Activated T-helper 17 cell treated with anti-CD3 and anti-CD28 coated beads, Interleukin-2, amount 50 U/mL, for 72 hours (primary cell): ENCODE measurements at regions not wholly inside any gene's neighbourhood (a gene's known extent, or its start where the extent isn't known, plus 50 kb on each side); places are given as distances from the start of the nearest gene placed in this dataset.

ENCODE experiments used
- ATAC-seq: fragments of 150-1000 bp; cut with Tn5 transposase; replicated peaks from 2 replicates; pipeline ENCODE4 v1.10.0; 2021; ENCODE audit warnings: mild to moderate bottlenecking, moderate library complexity
- H3K27ac Mint-ChIP-seq: one replicate; pipeline ENCODE4 v1.8.0; 2022; ENCODE audit warnings: mixed read lengths
- H3K27me3 Mint-ChIP-seq: one replicate; pipeline ENCODE4 v1.8.0; 2022; ENCODE audit warnings: mixed read lengths
- H3K36me3 Mint-ChIP-seq: one replicate; pipeline ENCODE4 v1.8.0; 2022; ENCODE audit warnings: low read depth, mild to moderate bottlenecking, mixed read lengths
- H3K4me1 Mint-ChIP-seq: one replicate; pipeline ENCODE4 v1.8.0; 2022; ENCODE audit warnings: mixed read lengths
- H3K4me3 Mint-ChIP-seq: one replicate; pipeline ENCODE4 v1.8.0; 2022; ENCODE audit warnings: mild to moderate bottlenecking, mixed read lengths
- H3K9me3 Mint-ChIP-seq: one replicate; pipeline ENCODE4 v1.8.0; 2022; ENCODE audit warnings: mixed read lengths

GRCh38 chr5:173705512-173706044 lies 89.1 kb upstream of the BOD1 start:
- no peak overlapping the region for H3K27ac Mint-ChIP-seq
- no peaks in the 10 kb centered on the region for H3K9me3 Mint-ChIP-seq
- H3K4me1 Mint-ChIP-seq, result no peaks in the 10 kb centered on the region
- H3K4me3 Mint-ChIP-seq, result no peak overlapping the region
- H3K27me3 Mint-ChIP-seq, result no peaks in the 10 kb centered on the region
- no peak for ATAC-seq
- H3K36me3 Mint-ChIP-seq, result no peaks in the 10 kb centered on the region

GRCh38 chr5:173706700-173707099 lies 90.2 kb upstream of the BOD1 start:
- Mint-ChIP-seq H3K9me3 (no peaks in the 10 kb centered on the region), H3K36me3 (no peaks in the 10 kb centered on the region), H3K27ac (no peak overlapping the region), H3K4me1 (no peaks in the 10 kb centered on the region), H3K4me3 (no peak overlapping the region), H3K27me3 (peaks cover 5% of the 10 kb centered on the region)
- ATAC-seq, result no peak

GRCh38 chr5:173707392-173707791 lies 90.9 kb upstream of the BOD1 start:
- ATAC-seq, result no peak
- Mint-ChIP-seq H3K36me3 (no peaks in the 10 kb centered on the region), H3K4me3 (no peak overlapping the region), H3K4me1 (peaks cover 4% of the 10 kb centered on the region), H3K27me3 (peaks cover 5% of the 10 kb centered on the region), H3K27ac (no peak overlapping the region), H3K9me3 (no peaks in the 10 kb centered on the region)

GRCh38 chr5:173709145-173709544 lies 92.7 kb upstream of the BOD1 start:
- no peak overlapping the region for H3K4me3 Mint-ChIP-seq
- H3K27ac Mint-ChIP-seq, result no peak overlapping the region
- no peaks in the 10 kb centered on the region for H3K9me3 Mint-ChIP-seq
- peaks cover 5% of the 10 kb centered on the region for H3K27me3 Mint-ChIP-seq
- no peaks in the 10 kb centered on the region for H3K36me3 Mint-ChIP-seq
- H3K4me1 Mint-ChIP-seq, result peaks cover 6% of the 10 kb centered on the region
- no peak for ATAC-seq

DNA sequence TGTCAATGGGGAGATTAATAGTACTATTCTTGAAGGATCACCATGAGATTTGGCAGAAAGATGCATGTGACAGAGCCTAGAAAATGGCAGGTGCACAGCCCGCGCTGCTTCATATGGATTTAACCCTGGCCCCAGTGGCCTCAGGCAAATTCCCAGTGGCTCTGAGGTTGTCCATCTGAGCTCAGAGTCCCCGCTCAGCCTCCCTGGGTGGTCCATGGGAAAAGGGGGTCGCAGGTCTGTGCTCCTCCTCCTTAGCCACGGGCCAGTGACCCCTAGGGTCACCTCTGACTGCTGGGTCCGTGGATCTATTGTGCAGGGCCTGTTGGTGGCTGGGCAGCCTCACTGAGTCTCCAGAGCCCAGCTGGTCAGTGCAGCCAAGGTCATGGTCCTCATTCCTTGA lies 93.3 kb upstream of the BOD1 start:
- Mint-ChIP-seq H3K27ac (no peak overlapping the region), H3K9me3 (no peaks in the 10 kb centered on the region), H3K4me1 (peaks cover 6% of the 10 kb centered on the region), H3K36me3 (no peaks in the 10 kb centered on the region), H3K4me3 (no peak overlapping the region), H3K27me3 (peaks cover 5% of the 10 kb centered on the region)
- ATAC-seq, result no peak

GRCh38 chr5:173710528-173710927 lies 94.1 kb upstream of the BOD1 start:
- no peaks in the 10 kb centered on the region for H3K9me3 Mint-ChIP-seq
- H3K27ac Mint-ChIP-seq, result no peak overlapping the region
- peaks cover 5% of the 10 kb centered on the region for H3K27me3 Mint-ChIP-seq
- no peaks in the 10 kb centered on the region for H3K36me3 Mint-ChIP-seq
- H3K4me1 Mint-ChIP-seq, result peaks cover 6% of the 10 kb centered on the region
- no peak overlapping the region for H3K4me3 Mint-ChIP-seq
- ATAC-seq, result no peak

- no peaks in the 10 kb centered on the region for H3K9me3 Mint-ChIP-seq
- H3K27ac Mint-ChIP-seq, result no peak overlapping the region
- H3K27me3 Mint-ChIP-seq, result peaks cover 5% of the 10 kb centered on the region
- peaks cover 6% of the 10 kb centered on the region for H3K4me1 Mint-ChIP-seq
- no peaks in the 10 kb centered on the region for H3K36me3 Mint-ChIP-seq
- no peak for ATAC-seq
- H3K4me3 Mint-ChIP-seq, result no peak overlapping the region
Observed at GRCh38 chr5:173711466-173711865, 95.0 kb upstream of the BOD1 start.

DNA sequence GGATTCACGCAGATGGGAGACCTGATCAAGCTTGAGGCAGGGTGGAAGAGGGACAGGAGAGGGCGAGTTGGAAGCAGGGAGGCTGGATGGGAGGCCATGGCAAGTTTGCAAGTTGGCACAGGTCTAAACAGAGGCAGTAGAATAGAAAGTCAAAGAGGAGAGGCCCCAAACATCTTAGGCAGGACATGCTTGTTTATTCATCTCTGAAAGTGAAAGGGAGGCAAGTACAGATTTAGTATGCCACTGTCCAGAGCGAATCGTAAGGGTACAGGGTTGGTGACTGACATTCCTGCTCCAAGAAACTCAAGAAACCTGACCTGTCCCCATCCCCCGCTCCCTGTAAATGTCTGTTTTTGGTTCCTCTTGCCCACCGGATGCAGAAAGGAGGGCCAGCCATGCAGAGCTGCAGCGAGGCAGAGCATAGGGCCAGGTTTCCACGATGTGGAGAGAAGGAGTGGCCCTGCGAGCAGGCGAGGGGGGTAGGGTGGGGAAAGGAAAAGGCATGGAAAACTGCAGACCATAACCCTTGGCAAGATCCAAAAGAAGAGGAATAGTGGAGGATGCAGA lies 96.2 kb upstream of the BOD1 start:
- H3K27me3 Mint-ChIP-seq, result peaks cover 5% of the 10 kb centered on the region
- no peaks in the 10 kb centered on the region for H3K36me3 Mint-ChIP-seq

DNA sequence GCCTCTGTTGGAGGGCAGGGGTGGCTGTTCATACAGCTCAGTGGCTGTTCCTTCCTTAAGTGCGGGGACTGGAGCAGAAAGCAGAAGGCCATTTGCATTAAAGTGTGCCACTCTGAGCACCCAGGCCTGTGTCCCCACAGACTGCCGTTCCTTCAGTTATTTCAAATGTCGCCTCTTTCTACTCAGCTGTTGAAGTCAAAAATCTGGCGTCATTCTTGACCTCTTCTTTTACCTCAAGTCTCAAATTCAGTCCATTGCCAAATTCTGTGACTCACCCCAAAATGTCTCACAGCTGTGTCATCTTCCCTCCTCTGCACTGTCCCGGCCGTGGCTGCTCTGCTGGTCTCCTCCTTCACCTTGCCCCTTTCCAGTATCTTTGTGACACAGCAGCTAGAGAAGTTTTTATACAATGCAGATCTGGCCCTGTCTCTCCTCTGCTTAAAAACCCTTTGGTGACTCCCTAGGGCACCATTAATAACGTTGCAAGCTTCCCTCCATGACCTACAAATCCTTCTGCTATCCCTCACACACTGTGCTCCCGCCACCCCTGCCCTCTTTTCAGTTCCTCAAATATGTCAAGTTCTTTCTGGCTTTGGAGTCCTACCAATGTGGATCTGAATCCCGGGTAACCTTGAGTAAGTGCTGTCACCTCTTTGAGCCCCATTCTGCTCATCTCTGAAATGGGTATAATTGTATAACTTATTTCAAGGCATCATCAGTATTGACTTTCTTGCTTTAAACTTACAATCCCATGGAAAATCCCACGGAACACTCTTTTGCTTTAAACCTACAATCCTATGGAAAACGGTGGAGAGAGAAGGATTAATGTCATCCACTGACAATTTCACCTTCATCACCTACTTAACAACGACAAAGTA lies 98.3 kb upstream of the BOD1 start:
- H3K27me3 Mint-ChIP-seq, result peaks cover 11% of the 10 kb centered on the region
- H3K4me3 Mint-ChIP-seq, result no peak overlapping the region
- no peak overlapping the region for H3K27ac Mint-ChIP-seq
- peaks cover 6% of the 10 kb centered on the region for H3K4me1 Mint-ChIP-seq
- no peaks in the 10 kb centered on the region for H3K9me3 Mint-ChIP-seq
- ATAC-seq, result peak; percentile 58
- no peaks in the 10 kb centered on the region for H3K36me3 Mint-ChIP-seq

More for the DNA sequence above, 96.2 kb upstream of the BOD1 start:
- Mint-ChIP-seq H3K27ac (no peak overlapping the region), H3K4me1 (peaks cover 6% of the 10 kb centered on the region), H3K4me3 (no peak overlapping the region), H3K9me3 (no peaks in the 10 kb centered on the region)
- ATAC-seq, result no peak

DNA sequence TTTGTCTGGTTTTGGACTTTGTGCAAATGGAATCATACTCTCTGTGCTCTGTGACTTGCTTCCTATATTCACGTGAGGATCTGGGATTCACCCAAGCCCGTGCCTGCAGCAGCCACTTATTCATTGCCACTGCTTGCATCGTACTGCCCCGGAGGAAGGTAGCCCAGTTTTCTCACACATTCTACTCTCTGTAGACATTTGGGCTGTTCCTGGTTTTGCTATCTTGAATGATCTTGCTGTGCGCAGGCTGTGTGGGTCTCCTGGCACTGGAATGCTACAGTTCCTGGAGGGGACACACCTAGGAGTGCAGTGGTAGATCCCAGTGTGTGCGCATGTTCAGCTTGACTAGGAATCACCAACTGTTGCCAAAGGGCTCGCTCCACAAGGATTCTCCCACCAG lies 99.2 kb upstream of the BOD1 start:
- H3K36me3 Mint-ChIP-seq, result no peaks in the 10 kb centered on the region
- H3K9me3 Mint-ChIP-seq, result no peaks in the 10 kb centered on the region
- no peak for ATAC-seq
- H3K4me1 Mint-ChIP-seq, result peaks cover 6% of the 10 kb centered on the region
- H3K27ac Mint-ChIP-seq, result no peak overlapping the region
- no peak overlapping the region for H3K4me3 Mint-ChIP-seq
- H3K27me3 Mint-ChIP-seq, result peaks cover 11% of the 10 kb centered on the region

- peaks cover 6% of the 10 kb centered on the region for H3K4me1 Mint-ChIP-seq
- no peak for ATAC-seq
- peaks cover 11% of the 10 kb centered on the region for H3K27me3 Mint-ChIP-seq
- H3K36me3 Mint-ChIP-seq, result no peaks in the 10 kb centered on the region
- H3K4me3 Mint-ChIP-seq, result no peak overlapping the region
- H3K27ac Mint-ChIP-seq, result no peak overlapping the region
- H3K9me3 Mint-ChIP-seq, result no peaks in the 10 kb centered on the region
Observed at GRCh38 chr5:173716058-173716682, 99.7 kb upstream of the BOD1 start.

DNA sequence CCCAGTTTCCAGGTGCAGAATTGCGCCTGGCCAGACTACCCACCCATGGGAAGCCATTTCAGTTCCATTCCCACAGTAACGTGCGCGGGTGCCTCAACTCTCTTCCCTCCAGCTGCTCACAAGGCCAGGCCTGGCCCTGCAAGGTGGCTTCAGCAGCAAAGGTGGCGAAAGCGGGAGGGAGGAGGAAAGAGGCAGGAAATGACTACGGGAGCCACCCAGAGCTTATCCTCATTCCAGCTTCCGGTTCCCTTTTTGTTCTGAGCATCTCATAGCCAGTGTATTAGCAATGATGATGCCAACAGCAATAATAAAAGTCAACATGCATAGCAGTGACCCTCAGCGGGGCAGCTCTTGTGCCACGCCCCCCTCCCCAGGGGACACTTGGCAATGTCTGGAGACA lies 101.5 kb upstream of the BOD1 start:
- Mint-ChIP-seq H3K27me3 (peaks cover 6% of the 10 kb centered on the region), H3K36me3 (no peaks in the 10 kb centered on the region), H3K9me3 (no peaks in the 10 kb centered on the region), H3K4me3 (no peak overlapping the region), H3K4me1 (no peaks in the 10 kb centered on the region), H3K27ac (no peak overlapping the region)
- ATAC-seq, result no peak

- H3K27me3 Mint-ChIP-seq, result peaks cover 6% of the 10 kb centered on the region
- no peaks in the 10 kb centered on the region for H3K4me1 Mint-ChIP-seq
- H3K27ac Mint-ChIP-seq, result no peak overlapping the region
- no peaks in the 10 kb centered on the region for H3K9me3 Mint-ChIP-seq
- no peaks in the 10 kb centered on the region for H3K36me3 Mint-ChIP-seq
- ATAC-seq, result no peak
- no peak overlapping the region for H3K4me3 Mint-ChIP-seq
Observed at GRCh38 chr5:173718469-173718868, 102.0 kb upstream of the BOD1 start.

DNA sequence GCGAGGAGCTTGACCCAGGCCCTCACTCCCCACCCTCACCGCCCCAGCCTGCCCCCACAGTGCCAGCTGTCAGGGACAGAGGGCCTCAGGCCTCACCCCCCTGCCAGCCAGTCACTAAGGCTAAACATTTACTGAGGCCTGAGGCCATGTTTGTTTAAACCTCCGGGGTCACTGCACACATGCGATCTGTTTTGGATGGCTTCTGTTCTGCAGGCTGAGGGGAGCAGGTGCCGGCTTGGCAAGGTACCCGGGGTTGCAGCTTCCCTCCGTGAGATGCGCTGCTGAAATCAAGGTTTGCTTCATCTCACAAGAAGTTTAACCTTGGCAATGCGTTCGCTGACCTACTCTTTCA lies 103.3 kb upstream of the BOD1 start:
- Mint-ChIP-seq H3K9me3 (no peaks in the 10 kb centered on the region), H3K4me3 (no peak overlapping the region), H3K27me3 (peaks cover 6% of the 10 kb centered on the region), H3K4me1 (no peaks in the 10 kb centered on the region), H3K27ac (no peak overlapping the region), H3K36me3 (no peaks in the 10 kb centered on the region)
- no peak for ATAC-seq
